Stomach (tissue), 4 donors: ENCODE measurements at regions not wholly inside any gene's neighbourhood (a gene's known extent, or its start where the extent isn't known, plus 50 kb on each side); places are given as distances from the start of the nearest gene placed in this dataset.

Experiments used
- POLR2A ChIP-seq, 4 donors: fragments of 450-650 bp; IDR thresholded peaks; one replicate each; pipeline ENCODE4 v1.6.1; 2016; ENCODE audit warnings: antibody characterized with exemption in 4 of 4, control low read depth in 2 of 4, mild to moderate bottlenecking in 1 of 4, moderate library complexity in 1 of 4
- POLR2AphosphoS5 ChIP-seq, 3 donors: sonication (generic); formaldehyde crosslinking; IDR thresholded peaks; one replicate each; pipeline ENCODE4 v1.6.1; 2016; ENCODE audit warnings: antibody characterized with exemption in 3 of 3
- TF ChIP-seq, protein P1 (sequence below), 7 experiments: fragments of 450-650 bp in 4 of 7; fragments of 200-600 bp in 3 of 7; sonication (generic) in 3 of 7; IDR thresholded peaks; one replicate each; pipeline ENCODE4 v1.5.1; 2016 to 2019; ENCODE audit warnings: antibody characterized with exemption in 7 of 7, control low read depth in 2 of 7, mild to moderate bottlenecking in 1 of 7

DNA sequence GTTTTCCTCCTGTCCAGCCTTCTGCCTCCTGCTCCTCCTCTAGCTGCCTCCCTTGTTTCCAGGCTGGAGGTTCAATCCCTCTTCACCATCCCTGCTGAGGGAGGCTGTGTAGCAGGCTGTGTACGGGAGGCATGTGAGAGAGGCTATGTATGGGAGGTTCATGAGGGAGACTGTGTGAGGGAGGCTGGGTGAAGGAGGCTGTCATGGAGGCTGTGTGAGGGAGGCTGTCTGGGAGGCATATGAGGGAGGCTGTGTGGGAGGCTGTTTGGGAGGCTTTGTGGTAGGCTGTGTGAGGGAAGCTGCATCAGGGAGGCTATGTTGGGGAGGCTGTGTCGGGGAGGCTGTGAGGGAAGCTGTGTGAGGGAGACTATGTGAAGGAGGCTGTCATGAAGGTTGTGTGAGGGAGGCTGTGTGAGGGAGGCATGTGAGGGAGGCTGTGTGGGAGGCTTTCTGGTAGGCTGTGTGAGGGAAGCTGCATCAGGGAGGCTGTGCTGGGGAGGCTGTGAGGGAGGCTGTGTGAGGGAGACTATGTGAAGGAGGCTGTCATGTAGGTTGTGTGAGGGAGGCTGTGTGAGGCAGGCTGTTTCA, 123.7 kb upstream of the RNF32 start:
- no peak for TF ChIP-seq POLR2AphosphoS5 (IDR thresholded peaks at IDR 0.05)
- TF ChIP-seq, protein P1, sequence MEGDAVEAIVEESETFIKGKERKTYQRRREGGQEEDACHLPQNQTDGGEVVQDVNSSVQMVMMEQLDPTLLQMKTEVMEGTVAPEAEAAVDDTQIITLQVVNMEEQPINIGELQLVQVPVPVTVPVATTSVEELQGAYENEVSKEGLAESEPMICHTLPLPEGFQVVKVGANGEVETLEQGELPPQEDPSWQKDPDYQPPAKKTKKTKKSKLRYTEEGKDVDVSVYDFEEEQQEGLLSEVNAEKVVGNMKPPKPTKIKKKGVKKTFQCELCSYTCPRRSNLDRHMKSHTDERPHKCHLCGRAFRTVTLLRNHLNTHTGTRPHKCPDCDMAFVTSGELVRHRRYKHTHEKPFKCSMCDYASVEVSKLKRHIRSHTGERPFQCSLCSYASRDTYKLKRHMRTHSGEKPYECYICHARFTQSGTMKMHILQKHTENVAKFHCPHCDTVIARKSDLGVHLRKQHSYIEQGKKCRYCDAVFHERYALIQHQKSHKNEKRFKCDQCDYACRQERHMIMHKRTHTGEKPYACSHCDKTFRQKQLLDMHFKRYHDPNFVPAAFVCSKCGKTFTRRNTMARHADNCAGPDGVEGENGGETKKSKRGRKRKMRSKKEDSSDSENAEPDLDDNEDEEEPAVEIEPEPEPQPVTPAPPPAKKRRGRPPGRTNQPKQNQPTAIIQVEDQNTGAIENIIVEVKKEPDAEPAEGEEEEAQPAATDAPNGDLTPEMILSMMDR (IDR thresholded peaks at IDR 0.05) = no peak
- TF ChIP-seq POLR2A (IDR thresholded peaks at IDR 0.05) = no peak
